HUES48 (cell line): ENCODE measurements at regions not wholly inside any gene's neighbourhood (a gene's known extent, or its start where the extent isn't known, plus 50 kb on each side); places are given as distances from the start of the nearest gene placed in this dataset.

ENCODE experiments used
- H3K27ac ChIP-seq: one replicate; pipeline ENCODE4 v1.7.0; 2013; ENCODE audit warnings: low read depth, low read length, inconsistent platforms
- H3K27me3 ChIP-seq: 2 replicates; pipeline ENCODE4 v1.6.1; 2013; ENCODE audit warnings: mild to moderate bottlenecking, low read length; ENCODE audit not compliant: control insufficient read depth, insufficient read depth
- H3K36me3 ChIP-seq: 2 replicates; pipeline ENCODE4 v1.6.1; 2013; ENCODE audit warnings: low read length; ENCODE audit not compliant: control insufficient read depth, insufficient read depth
- H3K4me1 ChIP-seq: 2 replicates; pipeline ENCODE4 v1.6.1; 2013; ENCODE audit warnings: mild to moderate bottlenecking, low read length; ENCODE audit not compliant: control insufficient read depth, insufficient read depth
- H3K4me3 ChIP-seq: 2 replicates; pipeline ENCODE4 v1.5.1; 2013; ENCODE audit warnings: mild to moderate bottlenecking, low read depth, low read length
- H3K9ac ChIP-seq: 2 replicates; pipeline ENCODE4 v1.6.1; 2013; ENCODE audit warnings: mild to moderate bottlenecking, low read depth, low read length, moderate library complexity
- H3K9me3 ChIP-seq: 2 replicates; pipeline ENCODE4 v1.6.1; 2013; ENCODE audit warnings: low read length; ENCODE audit not compliant: control insufficient read depth, insufficient read depth

DNA sequence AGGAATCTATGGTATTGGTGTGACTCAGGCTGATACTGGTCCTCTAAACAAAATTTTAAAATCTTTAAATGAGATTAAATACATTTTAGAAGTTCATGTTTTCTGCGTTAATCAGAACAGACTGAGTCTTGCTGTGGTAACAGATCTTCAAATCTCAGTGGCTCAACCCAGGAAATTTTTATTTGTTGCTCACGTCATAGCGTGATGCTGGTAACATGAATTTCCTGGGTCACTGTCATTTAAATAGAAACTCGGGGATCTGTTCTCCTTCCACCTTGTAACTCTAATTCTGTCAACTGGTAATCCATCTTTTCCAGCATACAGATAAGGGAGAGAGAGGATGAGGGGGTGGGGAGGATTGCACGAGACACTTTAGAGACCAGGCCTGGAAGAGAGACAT lies 90.0 kb downstream of the CDC42EP3 start:
- no peaks in the 10 kb centered on the region for H3K27me3 ChIP-seq
- H3K36me3 ChIP-seq = no peaks in the 10 kb centered on the region
- H3K4me3 ChIP-seq = no peak overlapping the region
- H3K9me3 ChIP-seq = peaks cover 9% of the 10 kb centered on the region; the same call in 1 of the 2 replicates
- peaks cover 20% of the 10 kb centered on the region for H3K4me1 ChIP-seq
- no peak overlapping the region for H3K27ac ChIP-seq
- no peak overlapping the region for H3K9ac ChIP-seq

DNA sequence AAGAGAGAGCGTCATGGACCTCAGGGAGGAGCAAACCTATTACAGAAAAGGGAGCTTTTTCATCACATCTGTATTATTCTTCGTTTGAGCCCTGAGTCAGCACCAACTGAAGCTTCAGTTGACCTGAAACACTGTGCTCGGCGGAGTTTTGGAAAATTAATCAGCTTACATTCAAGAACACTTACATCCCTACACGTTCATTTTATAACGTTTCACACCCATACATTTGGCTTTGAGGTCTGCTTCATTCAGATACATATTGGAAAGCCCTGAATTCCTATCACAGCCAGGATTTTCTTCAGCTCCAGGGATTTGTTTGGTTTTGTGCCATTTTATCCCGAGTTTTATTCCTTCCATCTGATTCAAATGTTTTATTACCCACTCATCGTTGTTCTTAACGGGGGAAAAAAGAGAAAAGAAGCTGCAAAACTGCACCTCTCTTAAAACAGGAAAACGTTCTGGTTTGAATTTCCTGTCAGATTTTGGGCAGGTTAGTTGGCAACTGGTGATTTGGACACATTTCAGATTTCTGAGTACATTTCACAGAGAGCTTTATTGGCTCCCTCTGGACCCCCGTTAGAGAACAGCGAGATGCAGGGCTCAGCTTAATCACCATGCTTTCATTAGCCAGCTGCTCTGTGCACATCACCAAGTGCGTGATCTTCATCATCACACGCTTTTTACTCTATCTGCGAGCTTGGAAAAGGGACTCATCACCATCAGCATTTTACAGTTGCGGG lies 88.8 kb downstream of the CDC42EP3 start:
- Histone ChIP-seq H3K9ac (no peak overlapping the region), H3K36me3 (no peaks in the 10 kb centered on the region), H3K4me1 (peaks cover 31% of the 10 kb centered on the region), H3K27me3 (no peaks in the 10 kb centered on the region), H3K9me3 (peaks cover 9% of the 10 kb centered on the region; the same call in 1 of the 2 replicates), H3K27ac (no peak overlapping the region), H3K4me3 (no peak overlapping the region)

DNA sequence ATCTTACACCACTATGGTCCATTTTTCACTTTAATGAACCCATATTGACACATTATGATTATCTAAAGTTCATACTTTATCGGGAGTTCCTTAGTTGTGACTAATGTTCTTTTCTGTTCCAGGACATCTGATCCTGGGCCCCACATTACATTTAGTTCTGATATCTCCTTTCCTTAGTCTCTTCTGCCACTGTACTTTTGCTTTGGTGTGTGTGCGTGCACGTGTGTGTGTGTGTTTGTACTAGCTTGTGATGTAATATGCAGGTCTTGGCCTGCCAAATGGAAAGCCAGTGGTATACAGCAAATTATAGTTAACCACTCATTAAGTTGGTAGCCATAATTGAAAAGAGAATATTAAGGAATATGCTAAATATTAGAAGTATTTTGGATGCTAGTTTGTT lies 88.0 kb downstream of the CDC42EP3 start:
- Histone ChIP-seq H3K36me3 (no peaks in the 10 kb centered on the region), H3K4me1 (peaks cover 38% of the 10 kb centered on the region)

DNA sequence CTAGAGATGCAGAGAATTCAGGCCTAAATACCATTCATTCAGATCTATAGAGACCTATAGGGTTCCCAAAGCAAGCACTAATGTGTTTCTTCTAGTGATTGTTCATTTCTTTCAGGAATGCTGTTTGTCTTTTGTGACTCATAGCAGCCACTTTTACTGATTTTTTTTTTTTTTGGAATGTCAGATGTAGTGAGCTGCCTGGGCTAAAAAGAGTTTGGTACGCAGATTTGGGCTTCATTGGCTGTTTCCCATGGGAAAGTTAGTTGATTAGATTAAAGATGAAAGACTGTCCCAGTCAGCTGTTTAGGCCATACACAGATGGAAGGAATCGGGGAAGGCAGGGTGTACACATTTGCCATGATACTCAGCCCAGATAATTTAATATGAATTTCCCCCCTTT lies 87.6 kb downstream of the CDC42EP3 start:
- no peak overlapping the region for H3K9ac ChIP-seq
- peaks cover 9% of the 10 kb centered on the region; the same call in 1 of the 2 replicates for H3K9me3 ChIP-seq
- no peaks in the 10 kb centered on the region for H3K27me3 ChIP-seq
- no peak overlapping the region for H3K27ac ChIP-seq
- H3K4me1 ChIP-seq = peaks cover 42% of the 10 kb centered on the region
- H3K36me3 ChIP-seq = no peaks in the 10 kb centered on the region
- H3K4me3 ChIP-seq = no peak overlapping the region

More for the DNA sequence above, 88.0 kb downstream of the CDC42EP3 start:
- H3K9me3 ChIP-seq = peaks cover 9% of the 10 kb centered on the region; the same call in 1 of the 2 replicates
- no peaks in the 10 kb centered on the region for H3K27me3 ChIP-seq
- no peak overlapping the region for H3K4me3 ChIP-seq
- no peak overlapping the region for H3K9ac ChIP-seq
- H3K27ac ChIP-seq = no peak overlapping the region

DNA sequence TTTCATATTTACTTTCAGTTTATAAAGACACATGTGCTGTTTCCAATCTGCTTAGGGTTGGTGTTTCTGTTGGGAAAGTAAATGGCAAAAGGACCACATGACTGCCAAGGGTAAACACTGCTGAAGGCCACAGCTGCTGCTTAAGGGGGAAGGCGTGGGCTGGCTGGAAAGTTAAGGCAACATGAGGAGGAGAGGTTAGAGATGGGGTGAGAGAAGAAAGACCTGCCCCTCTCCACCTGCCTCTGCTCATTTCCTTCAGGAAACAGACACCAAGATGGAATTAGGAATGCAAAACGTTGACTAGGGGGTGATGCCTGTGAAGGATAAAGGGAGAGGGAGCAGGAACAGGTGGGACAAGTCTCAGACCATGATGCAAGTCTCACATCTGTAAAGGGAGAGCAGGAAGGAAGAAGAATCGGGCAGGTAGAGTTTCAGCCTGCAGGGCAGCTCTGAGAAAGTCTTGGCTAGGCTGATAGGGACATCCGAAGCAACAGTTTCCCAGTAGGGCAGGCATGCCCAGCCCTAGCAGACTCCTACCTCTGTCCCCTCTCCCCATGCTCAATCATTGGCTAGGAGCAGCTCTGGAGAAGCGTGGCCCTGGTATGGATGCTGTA lies 86.0 kb downstream of the CDC42EP3 start:
- Histone ChIP-seq H3K36me3 (no peaks in the 10 kb centered on the region), H3K4me3 (no peak overlapping the region), H3K9me3 (no peaks in the 10 kb centered on the region), H3K9ac (no peak overlapping the region), H3K27ac (no peak overlapping the region), H3K4me1 (peaks cover 56% of the 10 kb centered on the region), H3K27me3 (no peaks in the 10 kb centered on the region)

DNA sequence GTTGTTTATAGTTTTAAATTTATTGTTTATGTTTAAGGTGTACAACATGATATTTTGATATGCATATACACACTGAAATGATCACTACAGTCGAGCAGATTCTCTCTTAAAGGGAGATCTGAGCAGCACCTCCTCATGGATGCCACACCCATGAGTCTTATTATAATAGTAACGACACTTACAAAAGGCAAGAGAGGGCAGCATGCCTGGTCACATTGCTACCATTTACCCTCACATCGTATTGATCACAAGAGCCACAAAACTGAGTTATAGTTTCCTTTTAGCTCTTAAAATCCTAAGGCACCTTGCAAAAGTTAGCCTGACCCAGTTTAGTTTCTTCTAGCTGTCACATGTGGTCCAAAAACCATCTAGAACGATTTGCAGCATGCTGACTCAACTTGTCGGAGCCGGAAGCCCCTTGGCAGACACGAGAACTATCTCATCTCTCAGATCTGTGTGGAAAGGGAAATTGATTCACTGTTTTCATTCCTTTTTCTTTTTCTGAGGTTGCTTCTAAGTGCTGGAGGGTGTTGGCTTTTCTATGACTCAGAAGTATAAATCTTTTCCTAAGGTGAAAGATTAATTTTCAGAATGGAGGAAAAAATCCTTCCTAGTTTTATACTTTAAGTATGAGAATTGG lies 85.3 kb downstream of the CDC42EP3 start:
- Histone ChIP-seq H3K9ac (no peak overlapping the region), H3K27ac (no peak overlapping the region), H3K27me3 (no peaks in the 10 kb centered on the region), H3K4me1 (peaks cover 56% of the 10 kb centered on the region), H3K4me3 (no peak overlapping the region), H3K36me3 (no peaks in the 10 kb centered on the region), H3K9me3 (no peaks in the 10 kb centered on the region)

DNA sequence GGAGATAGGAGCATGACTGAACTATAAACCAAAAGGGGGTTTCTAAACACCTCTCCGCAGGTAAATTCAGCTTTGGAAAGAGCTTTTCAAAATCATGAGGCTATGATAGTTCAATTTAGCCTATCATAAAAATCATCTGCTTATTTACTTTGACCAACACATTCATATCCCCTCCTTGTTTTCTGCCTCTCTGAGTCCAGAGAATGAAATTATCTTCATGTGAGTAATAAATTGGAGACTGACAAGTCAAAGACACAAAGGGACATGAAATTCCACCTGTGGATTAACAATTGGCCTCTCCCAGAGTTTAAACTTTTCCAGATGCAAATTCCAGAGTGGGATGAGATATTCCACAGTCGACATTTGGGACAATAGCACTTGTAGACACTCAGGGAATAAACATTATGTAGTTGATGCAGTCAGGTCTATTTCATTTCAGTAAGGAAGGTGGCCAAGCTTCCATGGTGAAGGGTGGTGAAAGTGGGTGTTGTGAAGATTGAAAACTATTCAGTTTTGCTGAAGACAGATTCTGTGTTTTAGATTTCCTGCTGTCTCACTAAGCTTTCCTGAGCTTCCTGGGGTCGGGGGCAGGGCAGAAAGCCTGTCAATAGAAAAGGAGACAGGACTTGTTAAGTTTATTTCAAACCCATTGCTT lies 84.7 kb downstream of the CDC42EP3 start:
- no peaks in the 10 kb centered on the region for H3K27me3 ChIP-seq
- no peak overlapping the region for H3K4me3 ChIP-seq
- no peaks in the 10 kb centered on the region for H3K9me3 ChIP-seq
- H3K36me3 ChIP-seq = no peaks in the 10 kb centered on the region
- peaks cover 56% of the 10 kb centered on the region for H3K4me1 ChIP-seq
- H3K9ac ChIP-seq = no peak overlapping the region
- no peak overlapping the region for H3K27ac ChIP-seq

DNA sequence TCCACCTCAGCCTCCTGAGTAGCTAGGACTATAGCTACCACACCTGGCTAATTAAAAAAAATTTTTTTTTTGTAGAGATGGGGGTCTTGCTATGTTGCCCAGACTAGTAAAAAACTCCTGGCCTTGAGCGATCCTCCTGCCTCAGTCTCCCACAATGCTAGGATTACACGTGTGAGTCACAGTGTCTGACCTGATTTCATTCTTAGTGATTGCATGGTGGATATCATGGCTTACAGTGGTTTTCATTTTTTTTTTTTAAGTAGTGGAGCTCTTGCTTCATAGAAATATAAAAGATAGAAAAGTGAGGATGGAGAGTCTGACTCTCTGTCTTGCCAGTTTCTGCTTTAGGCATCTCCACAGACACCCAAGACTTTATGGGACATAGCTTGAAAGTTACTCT lies 83.6 kb downstream of the CDC42EP3 start:
- Histone ChIP-seq H3K36me3 (no peaks in the 10 kb centered on the region), H3K4me1 (peaks cover 56% of the 10 kb centered on the region), H3K27ac (no peak overlapping the region)

DNA sequence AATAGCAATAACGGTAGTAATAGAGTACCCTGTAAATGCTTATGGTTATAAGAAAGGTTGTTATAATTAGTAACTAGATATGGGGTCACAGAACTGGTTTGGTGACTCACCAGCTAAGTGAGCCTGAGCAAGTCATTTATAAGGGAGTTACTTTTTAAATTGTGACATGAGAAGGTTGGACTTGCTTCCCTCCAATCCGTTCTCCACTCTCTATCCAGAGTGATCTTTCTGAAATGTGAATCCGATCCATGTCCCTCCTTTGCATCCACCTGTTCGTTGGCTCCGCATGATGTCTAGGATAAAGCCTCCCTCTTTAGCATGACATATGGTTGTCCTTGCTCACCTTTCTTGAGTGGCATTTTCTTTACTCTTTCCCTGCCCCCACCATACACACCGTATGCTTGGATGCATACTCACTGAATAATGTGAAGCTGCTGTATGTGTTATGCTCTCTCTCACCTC lies 83.1 kb downstream of the CDC42EP3 start:
- Histone ChIP-seq H3K27ac (no peak overlapping the region), H3K4me1 (peaks cover 56% of the 10 kb centered on the region), H3K36me3 (no peaks in the 10 kb centered on the region), H3K4me3 (no peak overlapping the region), H3K9me3 (0 out of 2 replicates have a peak, but pooled peaks cover 2% of the 10 kb centered on the region), H3K9ac (no peak overlapping the region), H3K27me3 (no peaks in the 10 kb centered on the region)

More for the DNA sequence above, 83.6 kb downstream of the CDC42EP3 start:
- no peaks in the 10 kb centered on the region for H3K9me3 ChIP-seq
- H3K9ac ChIP-seq = no peak overlapping the region
- no peak overlapping the region for H3K4me3 ChIP-seq
- no peaks in the 10 kb centered on the region for H3K27me3 ChIP-seq

DNA sequence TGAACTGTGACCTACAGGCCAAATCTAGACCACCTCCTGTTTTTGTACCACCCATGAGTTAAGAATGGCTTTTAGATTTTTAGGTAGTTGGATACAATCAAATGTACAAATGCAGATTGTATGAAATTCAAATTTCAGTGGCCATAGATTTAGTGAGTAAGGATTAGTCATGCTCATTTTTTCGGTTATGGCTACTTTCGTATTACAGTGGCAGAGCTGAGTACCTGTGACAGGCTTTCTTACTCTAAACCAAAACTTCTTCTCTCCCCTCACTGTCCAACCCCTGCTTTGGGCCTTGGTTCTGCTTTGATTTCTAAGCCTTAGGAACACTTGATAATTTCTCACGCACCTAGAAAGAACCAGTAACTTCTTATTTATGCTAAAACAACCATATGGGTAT lies 82.1 kb downstream of the CDC42EP3 start:
- Histone ChIP-seq H3K9me3 (peaks cover 6% of the 10 kb centered on the region; the same call in 1 of the 2 replicates), H3K36me3 (no peaks in the 10 kb centered on the region), H3K4me3 (no peak overlapping the region), H3K9ac (no peak overlapping the region), H3K27me3 (no peaks in the 10 kb centered on the region), H3K4me1 (peaks cover 51% of the 10 kb centered on the region), H3K27ac (no peak overlapping the region)
